GM21717 (cell line): ENCODE measurements at regions not wholly inside any gene's neighbourhood (a gene's known extent, or its start where the extent isn't known, plus 50 kb on each side); places are given as distances from the start of the nearest gene placed in this dataset.

Experiments
- ATAC-seq: cut with Tn5 transposase; IDR thresholded peaks from one replicate; pipeline ENCODE4 v1.9.1; 2021; ENCODE audit warnings: mild to moderate bottlenecking, moderate library complexity; ENCODE audit not compliant: unreplicated experiment

DNA sequence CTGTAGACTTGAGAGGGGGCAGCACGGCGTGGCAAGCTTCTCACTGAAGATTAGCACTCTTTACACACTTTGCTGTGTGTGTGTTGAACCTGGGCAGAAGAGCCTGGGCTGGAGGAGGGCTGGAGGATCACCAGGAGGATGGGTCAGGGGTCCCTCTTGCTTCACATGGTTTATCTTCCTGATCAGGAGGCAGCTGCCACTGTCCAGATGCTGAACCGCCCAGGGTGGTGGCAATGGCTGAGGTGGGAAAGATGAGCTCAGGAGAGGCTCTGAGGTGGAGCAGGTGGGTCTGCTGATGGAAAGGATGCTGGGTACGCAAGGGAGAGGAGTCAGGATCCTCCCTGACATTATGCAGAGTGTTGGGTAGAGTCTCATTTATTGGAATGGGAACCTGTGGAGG lies 191.5 kb downstream of the RAMP3 start:
- no peak for ATAC-seq

- no peak for ATAC-seq
Measured at GRCh38 chr7:45350896-45351295, 193.3 kb downstream of the RAMP3 start.

- ATAC-seq: no peak
Measured at GRCh38 chr7:45358287-45358686, 200.7 kb downstream of the RAMP3 start.

- ATAC-seq: no peak
Measured at GRCh38 chr7:45359250-45359649, 201.7 kb downstream of the RAMP3 start.

DNA sequence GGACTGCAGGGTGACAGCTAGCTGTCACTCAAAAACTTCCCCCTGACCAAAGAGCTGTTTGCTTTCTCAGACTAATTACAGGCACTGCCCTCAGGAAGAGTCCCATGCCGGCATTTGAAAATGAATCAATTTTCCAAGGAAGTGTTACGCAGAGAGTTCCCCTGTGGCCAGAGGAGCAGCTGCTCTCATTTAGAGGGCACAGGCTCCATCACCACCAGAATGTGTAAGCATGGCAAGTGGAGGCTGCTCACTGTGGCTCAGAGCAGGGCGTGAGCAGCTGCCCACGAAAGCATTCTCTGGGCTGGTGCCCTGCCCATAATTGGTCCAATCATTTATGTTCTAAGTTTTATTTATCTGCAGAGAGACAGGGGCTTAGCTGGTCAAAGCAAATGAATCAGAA lies 202.2 kb downstream of the RAMP3 start:
- no peak for ATAC-seq

DNA sequence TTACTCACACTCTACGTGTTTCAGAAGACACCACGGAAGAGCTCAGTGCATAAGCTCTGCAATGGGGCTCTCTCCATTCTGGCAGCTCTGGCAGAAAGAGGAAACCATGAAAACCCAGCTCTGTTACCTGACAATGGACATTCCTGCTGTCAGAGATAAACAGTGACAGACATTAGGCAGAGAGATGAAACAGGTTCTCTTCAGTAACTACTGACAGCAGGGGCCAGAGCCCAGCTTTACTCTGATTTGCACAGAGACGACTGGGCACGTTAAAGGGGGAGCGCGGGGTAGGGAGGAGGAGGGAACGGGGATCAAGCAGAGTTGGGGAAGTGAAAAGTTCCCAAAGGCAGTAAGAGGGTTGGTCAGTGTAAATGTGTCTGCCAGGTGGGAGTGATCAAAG lies 206.1 kb downstream of the RAMP3 start:
- ATAC-seq: no peak

- no peak for ATAC-seq
Measured at GRCh38 chr7:45365341-45365740, 207.8 kb downstream of the RAMP3 start.

- no peak for ATAC-seq
Measured at GRCh38 chr7:45366475-45366874, 207.7 kb upstream of the ADCY1 start.

GRCh38 chr7:45367026-45367425 lies 207.1 kb upstream of the ADCY1 start:
- no peak for ATAC-seq

DNA sequence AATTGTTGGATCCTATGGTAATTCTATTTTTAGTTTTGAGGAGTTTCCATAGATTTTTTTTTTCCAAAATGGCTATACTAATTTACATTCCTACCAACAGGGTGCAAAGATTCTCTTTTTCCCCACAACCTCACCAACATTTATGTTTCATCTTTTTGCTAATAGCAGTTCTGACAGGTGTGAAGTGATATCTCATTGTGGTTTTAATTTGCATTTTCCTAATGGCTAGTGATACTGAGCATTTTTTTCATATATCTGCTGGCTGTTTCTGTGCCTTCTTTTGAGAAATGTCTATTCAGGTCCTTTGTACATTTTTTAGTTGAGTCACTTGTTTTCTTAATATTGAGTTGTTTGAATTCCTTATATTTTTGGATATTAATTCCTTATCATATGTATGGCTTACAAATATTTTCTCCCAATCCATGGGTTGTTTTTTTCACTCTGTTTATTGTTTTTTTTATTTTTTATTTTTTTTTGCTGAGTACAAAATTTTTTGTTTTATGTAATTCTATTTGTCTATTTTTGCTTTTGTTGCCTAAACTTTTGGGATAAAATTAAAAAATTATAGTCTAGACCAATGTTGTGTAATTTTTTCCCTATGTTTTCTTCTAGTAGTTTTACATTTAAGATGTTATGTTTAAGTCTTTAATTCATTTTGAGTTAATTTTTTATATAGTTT lies 205.9 kb upstream of the ADCY1 start:
- no peak for ATAC-seq

DNA sequence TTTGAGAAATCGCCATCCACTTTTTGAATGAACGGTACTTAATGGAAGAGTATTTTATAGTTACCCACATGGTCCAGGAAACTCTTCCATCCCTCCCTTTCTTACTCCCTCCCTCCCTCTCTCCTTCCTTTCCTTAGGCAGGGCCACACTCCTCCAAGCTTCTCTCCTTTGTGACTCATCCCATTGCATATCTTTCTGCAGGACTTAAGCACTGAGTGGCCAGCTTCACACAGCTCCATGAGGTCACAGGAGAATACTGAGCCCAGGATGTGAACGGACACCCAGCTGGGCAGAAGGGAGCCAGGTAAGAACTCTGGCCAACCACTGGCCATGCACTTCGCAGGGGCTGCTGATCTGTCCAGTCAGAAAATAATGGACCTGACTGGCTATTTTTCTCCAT lies 189.7 kb upstream of the ADCY1 start:
- ATAC-seq: no peak

GRCh38 chr7:45387837-45388236 lies 186.3 kb upstream of the ADCY1 start:
- no peak for ATAC-seq

GRCh38 chr7:45389073-45389872 lies 184.9 kb upstream of the ADCY1 start:
- ATAC-seq: no peak

DNA sequence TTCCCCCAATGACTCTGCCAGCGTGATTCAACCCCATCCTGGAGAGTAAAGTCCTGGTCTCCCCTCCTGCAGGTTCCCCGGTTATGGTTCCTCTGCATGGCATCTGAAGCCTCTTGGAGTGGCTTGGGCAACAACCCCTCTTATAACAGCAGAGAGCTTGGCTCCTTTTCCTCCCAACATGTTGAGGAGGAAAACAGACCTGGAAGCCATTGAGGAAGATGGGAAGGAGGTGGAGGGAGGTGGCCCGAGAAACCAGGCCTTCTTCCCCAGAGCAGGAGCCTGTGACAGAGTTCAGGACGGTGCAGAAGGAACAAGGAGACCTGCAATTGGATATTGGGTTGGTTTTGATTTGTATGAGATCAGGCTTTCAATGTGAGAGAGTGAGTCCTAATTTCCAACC lies 184.0 kb upstream of the ADCY1 start:
- no peak for ATAC-seq

- ATAC-seq: no peak
Measured at GRCh38 chr7:45390731-45391130, 183.4 kb upstream of the ADCY1 start.

DNA sequence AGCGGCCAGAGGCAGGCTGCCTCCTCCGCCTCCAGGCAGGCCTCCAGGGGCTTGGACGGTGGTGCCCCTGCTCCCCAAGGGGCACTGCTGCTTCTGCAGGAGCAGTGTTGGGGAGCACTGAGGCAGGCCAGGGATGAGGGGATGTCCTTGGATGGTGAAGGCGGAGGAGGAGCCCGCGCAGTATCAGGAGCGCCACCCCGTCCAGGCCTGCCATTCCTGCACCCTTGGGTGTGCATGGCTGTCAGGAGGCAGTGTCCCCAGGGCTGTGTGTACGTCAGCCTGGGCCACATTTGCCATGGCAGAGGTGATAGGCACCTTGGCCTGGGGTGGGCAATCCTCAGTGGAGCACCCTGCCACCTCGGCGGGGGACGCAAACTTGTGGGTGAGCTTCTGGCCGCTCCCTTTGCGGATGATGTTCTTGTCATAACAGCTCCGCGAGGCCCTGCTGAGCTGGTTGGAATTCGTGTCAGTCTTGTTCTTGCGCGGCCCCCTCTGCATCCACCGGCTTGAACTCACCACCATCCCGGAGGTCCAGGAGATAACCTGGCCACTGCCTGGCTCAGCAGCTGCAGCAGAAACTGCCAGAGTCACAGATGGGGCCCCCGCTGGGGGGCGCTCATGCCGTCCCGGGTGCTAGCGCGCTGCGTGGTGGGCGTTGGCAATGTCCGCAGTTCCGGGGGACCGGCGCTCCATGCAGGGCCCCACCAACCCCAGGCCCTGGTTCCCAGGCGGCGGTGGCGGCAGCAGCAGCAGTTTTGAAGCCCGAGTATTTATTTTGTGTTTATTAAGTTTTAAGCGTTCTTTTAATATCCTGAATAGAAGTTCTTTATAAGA lies 182.3 kb upstream of the ADCY1 start:
- ATAC-seq: no peak

- no peak for ATAC-seq
Measured at GRCh38 chr7:45394117-45394708, 180.0 kb upstream of the ADCY1 start.

DNA sequence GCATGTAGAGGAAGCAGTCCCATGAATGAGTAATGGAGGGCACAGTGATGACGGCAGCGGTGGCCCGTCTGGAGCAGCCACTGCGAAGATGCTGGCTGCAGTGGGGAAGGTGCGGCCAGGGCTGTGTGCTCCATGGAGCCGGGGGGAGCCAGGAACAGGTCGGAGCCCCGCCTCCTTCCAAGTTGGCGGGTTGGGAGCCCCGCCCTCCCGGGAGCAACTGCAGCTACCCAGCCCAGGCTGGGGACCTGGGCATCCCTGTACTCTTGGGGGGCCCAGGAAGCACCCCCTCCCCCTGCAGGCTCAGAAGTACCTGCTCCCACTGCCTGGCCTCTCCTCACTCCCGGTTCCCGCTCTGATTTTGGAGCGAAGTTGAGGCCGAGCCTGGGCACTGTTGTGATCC lies 175.1 kb upstream of the ADCY1 start:
- no peak for ATAC-seq

DNA sequence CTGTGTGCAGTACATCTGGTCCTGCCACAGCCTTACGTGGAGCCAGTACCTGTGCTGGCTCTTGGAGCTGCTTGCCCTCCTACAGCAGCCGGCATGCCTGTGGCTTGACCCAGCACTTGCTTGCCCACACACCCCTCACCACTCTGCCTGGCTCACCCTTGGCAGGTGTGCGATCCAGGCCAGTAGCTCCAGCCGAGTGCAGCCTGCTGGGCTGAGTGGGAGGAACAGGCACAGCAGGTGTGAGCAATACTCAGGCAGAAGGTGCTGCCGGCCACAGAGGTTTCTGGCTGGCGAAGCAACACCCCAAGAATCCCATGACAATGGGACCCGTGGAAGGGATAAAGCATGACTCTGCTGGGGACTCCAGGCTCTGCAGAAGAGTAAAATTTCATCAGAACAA lies 173.5 kb upstream of the ADCY1 start:
- ATAC-seq: no peak

DNA sequence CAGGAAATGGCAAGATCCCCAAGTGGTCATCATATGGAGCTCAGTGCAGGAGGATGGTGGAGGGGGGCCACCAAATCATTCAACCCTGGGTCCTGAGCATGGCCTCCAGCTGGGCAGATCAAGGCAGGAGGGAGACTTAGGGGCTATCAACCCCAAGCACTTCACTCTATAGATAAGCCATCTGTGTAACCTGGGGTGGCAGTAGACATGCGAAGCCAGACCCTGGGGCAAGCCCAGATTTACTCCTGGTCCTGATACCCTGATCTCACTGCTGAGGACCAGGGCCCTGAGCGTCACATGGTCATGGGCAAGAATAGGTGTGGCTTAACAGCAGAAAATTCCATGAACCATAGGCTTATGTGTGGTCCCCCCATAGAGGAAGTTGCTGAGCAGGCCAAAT lies 173.0 kb upstream of the ADCY1 start:
- ATAC-seq: no peak

GRCh38 chr7:45401851-45402250 lies 172.3 kb upstream of the ADCY1 start:
- no peak for ATAC-seq
